CD4-positive, alpha-beta T cell (primary cell): ENCODE measurements at regions not wholly inside any gene's neighbourhood (a gene's known extent, or its start where the extent isn't known, plus 50 kb on each side); places are given as distances from the start of the nearest gene placed in this dataset.

Experiments
- ATAC-seq: fragments of 200-7000 bp; cut with Tn5 transposase; one replicate; pipeline ENCODE4 v1.10.0; 2022; ENCODE audit warnings: mild to moderate bottlenecking; ENCODE audit not compliant: poor library complexity
- CTCF ChIA-PET: fragments of 350-600 bp; sonication (Branson Sonifier 250); formaldehyde crosslinking; loops from one replicate; lab custom pipeline; 2021; ENCODE audit warnings: antibody characterized with exemption, inconsistent platforms; lab: Charles Lee
- POLR2A ChIA-PET: fragments of 350-600 bp; sonication (Branson Sonifier 250); formaldehyde crosslinking; loops from one replicate; lab custom pipeline; 2021; ENCODE audit warnings: antibody characterized with exemption, inconsistent platforms; lab: Charles Lee
- DNase-seq, 14 experiments: peaks; one replicate each; pipeline ENCODE4 v3.0.0-alpha.2; 2013 to 2020; ENCODE audit warnings: mixed read lengths in 2 of 14
- H3K27ac ChIP-seq, 2 donors: one replicate each; pipeline versions ENCODE4 v1.5.1 to v1.7.0; 2013; ENCODE audit warnings: low read length in 2 of 2, low read depth in 1 of 2, mild to moderate bottlenecking in 1 of 2
- H3K27me3 ChIP-seq, 2 experiments: 1 replicate in 1 of 2; 2 replicates in 1 of 2; pipeline versions ENCODE4 v1.6.1 to v1.7.0; 2013; ENCODE audit warnings: low read length in 2 of 2, control low read depth in 1 of 2, mild to moderate bottlenecking in 1 of 2, moderate library complexity in 1 of 2; ENCODE audit not compliant: insufficient read depth in 2 of 2, control insufficient read depth in 1 of 2
- H3K36me3 ChIP-seq: one replicate; pipeline ENCODE4 v1.6.1; 2013; ENCODE audit warnings: low read length, control low read depth; ENCODE audit not compliant: insufficient read depth
- H3K4me1 ChIP-seq: one replicate; pipeline ENCODE4 v1.6.1; 2013; ENCODE audit warnings: low read length, control low read depth; ENCODE audit not compliant: insufficient read depth
- H3K4me3 ChIP-seq: one replicate; pipeline ENCODE4 v1.5.1; 2013; ENCODE audit warnings: mild to moderate bottlenecking, low read length, moderate library complexity
- H3K9me3 ChIP-seq, 2 experiments: 1 replicate in 1 of 2; 2 replicates in 1 of 2; pipeline versions ENCODE4 v1.6.1 to v1.7.0; 2013; ENCODE audit warnings: low read length in 2 of 2, mild to moderate bottlenecking in 2 of 2, control low read depth in 1 of 2, moderate library complexity in 1 of 2; ENCODE audit not compliant: control insufficient read depth in 1 of 2, insufficient read depth in 1 of 2
- H3K27ac Mint-ChIP-seq: one replicate; pipeline ENCODE4 v1.8.0; 2020; ENCODE audit warnings: mixed read lengths
- H3K27me3 Mint-ChIP-seq: one replicate; pipeline ENCODE4 v1.8.0; 2021; ENCODE audit warnings: mixed read lengths
- H3K36me3 Mint-ChIP-seq: one replicate; pipeline ENCODE4 v1.8.0; 2021; ENCODE audit warnings: low read depth, mixed read lengths
- H3K4me1 Mint-ChIP-seq: one replicate; pipeline ENCODE4 v1.8.0; 2021; ENCODE audit warnings: low read depth, mixed read lengths
- H3K4me3 Mint-ChIP-seq: one replicate; pipeline ENCODE4 v1.8.0; 2020; ENCODE audit warnings: mild to moderate bottlenecking, mixed read lengths
- H3K9me3 Mint-ChIP-seq: one replicate; pipeline ENCODE4 v1.8.0; 2020; ENCODE audit warnings: mixed read lengths
- CTCF ChIP-seq: fragments of 200-600 bp; IDR thresholded peaks from one replicate; pipeline ENCODE4 v1.8.0; 2022; ENCODE audit warnings: antibody characterized with exemption, mild to moderate bottlenecking
- intact Hi-C, 2 experiments: fragments of 100-400 bp; cut with DNase I in 1 of 2; cut with micrococcal nuclease in 1 of 2; formaldehyde crosslinking; loops; one replicate each; pipeline versions ENCODE4 v1.15.1 to v1.9.0; 2023 to 2025; cut with DNase I, micrococcal nuclease

- no peak for TF ChIP-seq CTCF
- Histone ChIP-seq H3K4me3 (no peak overlapping the region), H3K27ac (no peak overlapping the region), H3K36me3 (no peaks in the 10 kb centered on the region), H3K9me3 (peaks cover 0 to 3% of the 10 kb centered on the region in 2 experiments), H3K27me3 (no peaks in the 10 kb centered on the region), H3K4me1 (no peaks in the 10 kb centered on the region)
- DNase-seq: no peak
- Mint-ChIP-seq H3K27me3 (peaks cover 4% of the 10 kb centered on the region), H3K4me3 (no peak overlapping the region), H3K4me1 (no peaks in the 10 kb centered on the region), H3K27ac (no peak overlapping the region), H3K9me3 (no peaks in the 10 kb centered on the region), H3K36me3 (no peaks in the 10 kb centered on the region)
- no peak for ATAC-seq
- intact Hi-C loops: no loop called here
- POLR2A ChIA-PET: no interaction called here
- CTCF ChIA-PET: no interaction called here
Observed at GRCh38 chr16:65959983-65960382, 406.5 kb upstream of the CDH5 start.

GRCh38 chr16:65958086-65958485 lies 408.4 kb upstream of the CDH5 start:
- H3K36me3 Mint-ChIP-seq: no peaks in the 10 kb centered on the region
- Histone ChIP-seq H3K27ac (no peak overlapping the region), H3K4me3 (no peak overlapping the region), H3K9me3 (peaks cover 0 to 3% of the 10 kb centered on the region in 2 experiments), H3K36me3 (no peaks in the 10 kb centered on the region), H3K27me3 (no peaks in the 10 kb centered on the region), H3K4me1 (no peaks in the 10 kb centered on the region)
- intact Hi-C loops: no loop called here
- DNase-seq (no peak), ATAC-seq (no peak)
- TF ChIP-seq CTCF: no peak
- no peaks in the 10 kb centered on the region for H3K4me1 Mint-ChIP-seq
- no peak overlapping the region for H3K4me3 Mint-ChIP-seq
- no peak overlapping the region for H3K27ac Mint-ChIP-seq
- H3K9me3 Mint-ChIP-seq: no peaks in the 10 kb centered on the region
- no peaks in the 10 kb centered on the region for H3K27me3 Mint-ChIP-seq
- ChIA-PET CTCF (no interaction called here), POLR2A (no interaction called here)

- intact Hi-C loops: no loop called here
- Histone ChIP-seq H3K4me3 (no peak overlapping the region), H3K4me1 (no peaks in the 10 kb centered on the region), H3K36me3 (no peaks in the 10 kb centered on the region), H3K27ac (no peak overlapping the region), H3K27me3 (peaks cover 0 to 3% of the 10 kb centered on the region in 2 experiments), H3K9me3 (no peaks in the 10 kb centered on the region)
- no peaks in the 10 kb centered on the region for H3K36me3 Mint-ChIP-seq
- no peak for DNase-seq
- no peak overlapping the region for H3K4me3 Mint-ChIP-seq
- H3K4me1 Mint-ChIP-seq: no peaks in the 10 kb centered on the region
- ChIA-PET POLR2A (no interaction called here), CTCF (no interaction called here)
- H3K27me3 Mint-ChIP-seq: no peaks in the 10 kb centered on the region
- no peak for ATAC-seq
- H3K27ac Mint-ChIP-seq: no peak overlapping the region
- no peaks in the 10 kb centered on the region for H3K9me3 Mint-ChIP-seq
- TF ChIP-seq CTCF: no peak
Observed at GRCh38 chr16:65956100-65956499, 410.4 kb upstream of the CDH5 start.
